SK-N-SH (cell line): ENCODE measurements at regions not wholly inside any gene's neighbourhood (a gene's known extent, or its start where the extent isn't known, plus 50 kb on each side); places are given as distances from the start of the nearest gene placed in this dataset.

Experiments used
- CTCF ChIA-PET: fragments of 300-600, 350-600 bp; formaldehyde crosslinking; extraction: SDS; loops from one replicate; lab custom pipeline; 2021; lab: Yijun Ruan, JAX
- POLR2A ChIA-PET: fragments of 350-600 bp; sonication (Branson Sonifier 250); formaldehyde crosslinking; extraction: SDS; loops from one replicate; lab custom pipeline; 2020; ENCODE audit warnings: antibody characterized with exemption, inconsistent platforms; lab: Yijun Ruan, JAX
- DNase-seq: peaks from one replicate; pipeline ENCODE4 v3.0.0; 2012
- H2AFZ ChIP-seq: fragments of 200-600 bp; sonication (generic); 2 replicates; pipeline ENCODE4 v1.8.1; 2016; ENCODE audit warnings: antibody characterized with exemption, mild to moderate bottlenecking, low read depth
- H3F3A ChIP-seq: fragments of 200-600 bp; sonication (generic); replicated peaks from 2 replicates; pipeline ENCODE3; 2016; ENCODE audit warnings: antibody characterized with exemption, mild to moderate bottlenecking; ENCODE audit not compliant: insufficient read depth
- H3K27ac ChIP-seq, 2 experiments: fragments of 200-500 bp in 1 of 2; fragments of 200-600 bp in 1 of 2; sonication (Bioruptor generic) in 1 of 2; sonication (generic), shearing (Covaris generic) in 1 of 2; 2 replicates each; pipeline versions ENCODE4 v1.5.1 to v1.6.1; 2014 to 2016; ENCODE audit warnings: low read depth in 2 of 2, inconsistent platforms in 1 of 2, low read length in 1 of 2, mild to moderate bottlenecking in 1 of 2, mixed read lengths in 1 of 2
- H3K27me3 ChIP-seq: fragments of 200-600 bp; sonication (generic), shearing (Covaris generic); 2 replicates; pipeline ENCODE4 v1.6.1; 2016; ENCODE audit warnings: mixed run types; ENCODE audit not compliant: insufficient read depth
- H3K36me3 ChIP-seq, 2 experiments: fragments of 200-500 bp in 1 of 2; fragments of 200-600 bp in 1 of 2; sonication (Bioruptor generic) in 1 of 2; sonication (generic) in 1 of 2; replicated peaks in 1 of 2; 2 replicates each; pipeline versions ENCODE3 to v1.5.1; 2014 to 2016; ENCODE audit warnings: low read length in 1 of 2, mild to moderate bottlenecking in 1 of 2; ENCODE audit not compliant: insufficient read depth in 2 of 2, control insufficient read depth in 1 of 2
- H3K4me1 ChIP-seq, 2 experiments: fragments of 200-500 bp in 1 of 2; fragments of 200-600 bp in 1 of 2; sonication (Bioruptor generic) in 1 of 2; sonication (generic), shearing (Covaris generic) in 1 of 2; 2 replicates each; pipeline versions ENCODE4 v1.5.1 to v1.6.1; 2014 to 2016; ENCODE audit warnings: low read depth in 1 of 2, low read length in 1 of 2, mixed run types in 1 of 2; ENCODE audit not compliant: insufficient read depth in 2 of 2, control insufficient read depth in 1 of 2
- H3K4me2 ChIP-seq: fragments of 200-600 bp; sonication (generic), shearing (Covaris generic); 2 replicates; pipeline ENCODE4 v1.6.1; 2017; ENCODE audit warnings: mixed run types
- H3K4me3 ChIP-seq, 2 experiments: fragments of 200-500 bp in 1 of 2; fragments of 200-600 bp in 1 of 2; sonication (Bioruptor generic) in 1 of 2; sonication (generic), shearing (Covaris generic) in 1 of 2; 2 replicates each; pipeline versions ENCODE4 v1.5.1 to v1.8.1; 2014 to 2016; ENCODE audit warnings: low read depth in 2 of 2, inconsistent platforms in 1 of 2, low read length in 1 of 2, mild to moderate bottlenecking in 1 of 2, mixed read lengths in 1 of 2, moderate library complexity in 1 of 2
- H3K79me2 ChIP-seq: fragments of 200-600 bp; sonication (generic); 2 replicates; pipeline ENCODE4 v1.8.1; 2017; ENCODE audit warnings: mild to moderate bottlenecking; ENCODE audit not compliant: insufficient read depth
- H3K9ac ChIP-seq: fragments of 200-600 bp; sonication (generic); 2 replicates; pipeline ENCODE4 v1.6.1; 2017; ENCODE audit warnings: mixed run types
- H3K9me2 ChIP-seq: fragments of 200-600 bp; sonication (generic); 2 replicates; pipeline ENCODE4 v1.6.1; 2017; ENCODE audit warnings: mixed run types
- H3K9me3 ChIP-seq: fragments of 200-600 bp; sonication (generic); 2 replicates; pipeline ENCODE4 v1.6.1; 2017; ENCODE audit warnings: mixed run types, mild to moderate bottlenecking, moderate library complexity
- H4K20me1 ChIP-seq: fragments of 200-600 bp; sonication (generic); 2 replicates; pipeline ENCODE4 v1.6.1; 2017; ENCODE audit warnings: mild to moderate bottlenecking, mixed run types; ENCODE audit not compliant: insufficient read depth
- CTCF ChIP-seq: fragments of 200-600 bp; sonication (generic); IDR thresholded peaks from 2 replicates; pipeline ENCODE4 v1.6.1; 2017; ENCODE audit warnings: antibody characterized with exemption, mild to moderate bottlenecking, moderate library complexity
- ELF1 ChIP-seq: IDR thresholded peaks from 2 replicates; pipeline ENCODE4 v1.4.0; 2012
- FOSL2 ChIP-seq: IDR thresholded peaks from 2 replicates; pipeline ENCODE4 v1.4.0; 2012; ENCODE audit warnings: low read depth, mild to moderate bottlenecking, moderate library complexity, borderline replicate concordance
- FOXJ3 ChIP-seq: sonication (generic); formaldehyde crosslinking; IDR thresholded peaks from 2 replicates; pipeline ENCODE4 v1.5.1; 2020; ENCODE audit warnings: mild to moderate bottlenecking, missing genetic modification reagents
- FOXM1 ChIP-seq: IDR thresholded peaks from 2 replicates; pipeline ENCODE4 v1.4.0; 2012; ENCODE audit warnings: low read depth, mild to moderate bottlenecking
- GATA2 ChIP-seq: sonication (generic); formaldehyde crosslinking; IDR thresholded peaks from 2 replicates; pipeline ENCODE4 v1.5.0; 2020; ENCODE audit warnings: mild to moderate bottlenecking, missing genetic modification reagents
- IRF3 ChIP-seq: fragments of 150-350 bp; IDR thresholded peaks from 2 replicates; pipeline ENCODE4 v1.6.1; 2016; ENCODE audit warnings: mild to moderate bottlenecking, low read depth, low read length
- NFIC ChIP-seq: IDR thresholded peaks from 2 replicates; pipeline ENCODE4 v1.4.0; 2012; ENCODE audit warnings: borderline replicate concordance
- NRF1 ChIP-seq: IDR thresholded peaks from 2 replicates; pipeline ENCODE4 v1.6.1; 2012; ENCODE audit warnings: low read depth, mild to moderate bottlenecking, low read length
- RCOR1 ChIP-seq: fragments of 150-350 bp; IDR thresholded peaks from 2 replicates; pipeline ENCODE4 v1.6.1; 2017; ENCODE audit warnings: antibody characterized with exemption, low read length
- REST ChIP-seq: IDR thresholded peaks from 2 replicates; pipeline ENCODE4 v1.6.1; 2012; ENCODE audit warnings: mild to moderate bottlenecking, low read depth, low read length, moderate library complexity
- RFX5 ChIP-seq: IDR thresholded peaks from 2 replicates; pipeline ENCODE4 v1.6.1; 2012; ENCODE audit warnings: mild to moderate bottlenecking, improper control_type of control experiment, low read length
- SIN3A ChIP-seq: IDR thresholded peaks from 2 replicates; pipeline ENCODE4 v1.6.1; 2012; ENCODE audit warnings: low read depth, mild to moderate bottlenecking, low read length, moderate library complexity, borderline replicate concordance
- SMC3 ChIP-seq: IDR thresholded peaks from 2 replicates; pipeline ENCODE4 v1.6.1; 2012; ENCODE audit warnings: low read depth, low read length, improper control_type of control experiment
- TCF12 ChIP-seq: IDR thresholded peaks from 2 replicates; pipeline ENCODE4 v1.4.0; 2012
- YY1 ChIP-seq: IDR thresholded peaks from 2 replicates; pipeline ENCODE4 v1.4.0; 2012; ENCODE audit warnings: low read depth, mild to moderate bottlenecking
- ZBTB33 ChIP-seq: IDR thresholded peaks from 2 replicates; pipeline ENCODE4 v1.4.0; 2012; ENCODE audit warnings: low read depth, borderline replicate concordance
- WGBS: methylation state at CpG from one replicate; pipeline ENCODE4 v1.1.6; 2017; ENCODE audit warnings: low lambda C conversion rate; 5-methylcytosine and 5-hydroxymethylcytosine counted together

- no peak overlapping the region for H3K4me2 ChIP-seq
- H3K9me2 ChIP-seq = no peaks in the 10 kb centered on the region
- TF ChIP-seq RCOR1 (no peak), SMC3 (no peak), CTCF (no peak), GATA2 (CRISPR knock-in tag) (no peak), NRF1 (no peak), ELF1 (no peak), FOXM1 (no peak), ZBTB33 (no peak), FOSL2 (no peak), IRF3 (no peak), YY1 (no peak), RFX5 (no peak), REST (no peak), TCF12 (no peak), FOXJ3 (CRISPR knock-in tag) (no peak), NFIC (no peak), SIN3A (no peak)
- CTCF ChIA-PET = no interaction called here
- 2% methylated on average over 4 of the region's 4 CpGs for WGBS
- no peaks in the 10 kb centered on the region for H3F3A ChIP-seq
- H2AFZ ChIP-seq = no peak overlapping the region
- H3K4me3 ChIP-seq = no peak overlapping the region
- H4K20me1 ChIP-seq = no peaks in the 10 kb centered on the region
- H3K9me3 ChIP-seq = no peaks in the 10 kb centered on the region
- no peak overlapping the region for H3K9ac ChIP-seq
- no peaks in the 10 kb centered on the region for H3K36me3 ChIP-seq
- H3K27me3 ChIP-seq = no peaks in the 10 kb centered on the region
- H3K79me2 ChIP-seq = no peaks in the 10 kb centered on the region
- H3K27ac ChIP-seq = no peak overlapping the region
- POLR2A ChIA-PET = no interaction called here
- no peak for DNase-seq
- no peaks in the 10 kb centered on the region for H3K4me1 ChIP-seq
Observed at GRCh38 chr4:43875655-43876054, 573.0 kb downstream of the KCTD8 start.
